Epithelial cell of esophagus (primary cell): ENCODE measurements at regions not wholly inside any gene's neighbourhood (a gene's known extent, or its start where the extent isn't known, plus 50 kb on each side); places are given as distances from the start of the nearest gene placed in this dataset.
"Not testable (repeated sequence)": the region's sequence is repeated elsewhere in the genome, so short reads cannot be mapped to it uniquely, and the experiment has no call there.

Experiments used
- DNase-seq: peaks from one replicate; pipeline ENCODE4 v3.0.0; 2010; ENCODE audit warnings: low read depth
- H3K4me3 ChIP-seq: 2 replicates; pipeline ENCODE4 v1.5.1; 2011; ENCODE audit warnings: mild to moderate bottlenecking, low read length, control low read depth
- TF ChIP-seq, protein P1 (sequence below): IDR thresholded peaks from 2 replicates; pipeline ENCODE4 v1.5.1; 2011; ENCODE audit warnings: low read depth, mild to moderate bottlenecking, low read length, control low read depth, inconsistent platforms; ENCODE audit not compliant: insufficient read depth; ENCODE audit errors: missing control alignments

DNA sequence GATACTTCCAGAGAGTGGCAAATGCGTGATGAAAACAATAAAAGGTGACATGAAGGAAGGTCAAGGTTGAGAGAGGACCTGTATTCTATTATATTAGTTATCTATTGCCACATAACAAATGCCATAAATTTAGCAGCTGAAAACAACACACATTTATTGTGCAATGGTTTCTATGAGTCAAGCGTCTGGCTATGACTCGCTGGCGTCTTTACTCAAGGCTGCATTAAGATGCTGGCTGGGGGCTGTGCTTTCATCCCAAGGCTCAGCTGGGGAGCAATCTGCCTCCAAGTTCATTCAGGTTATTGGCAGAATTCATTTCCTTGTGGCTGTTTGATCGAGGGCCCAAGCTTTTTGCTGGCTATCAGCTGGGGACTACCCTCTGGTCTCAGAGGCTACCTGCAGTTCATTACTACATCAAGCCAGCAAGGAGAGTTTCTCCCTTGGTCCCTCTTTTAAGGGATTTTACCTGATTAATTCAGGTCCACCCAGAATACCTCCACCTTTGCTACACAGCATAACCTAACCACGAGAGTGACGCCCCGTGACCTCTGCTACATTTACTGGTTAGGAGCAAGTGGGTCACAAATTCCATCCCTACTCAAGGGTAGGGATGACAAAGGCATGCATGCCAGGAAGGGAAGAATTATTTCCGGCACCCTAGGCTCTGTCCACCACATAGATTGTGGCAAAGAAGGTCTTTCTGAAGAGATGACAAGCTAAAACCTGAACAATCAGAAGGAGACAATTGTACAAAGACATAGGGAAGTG is 549.1 kb downstream of the MN1 start:
- TF ChIP-seq, protein P1, sequence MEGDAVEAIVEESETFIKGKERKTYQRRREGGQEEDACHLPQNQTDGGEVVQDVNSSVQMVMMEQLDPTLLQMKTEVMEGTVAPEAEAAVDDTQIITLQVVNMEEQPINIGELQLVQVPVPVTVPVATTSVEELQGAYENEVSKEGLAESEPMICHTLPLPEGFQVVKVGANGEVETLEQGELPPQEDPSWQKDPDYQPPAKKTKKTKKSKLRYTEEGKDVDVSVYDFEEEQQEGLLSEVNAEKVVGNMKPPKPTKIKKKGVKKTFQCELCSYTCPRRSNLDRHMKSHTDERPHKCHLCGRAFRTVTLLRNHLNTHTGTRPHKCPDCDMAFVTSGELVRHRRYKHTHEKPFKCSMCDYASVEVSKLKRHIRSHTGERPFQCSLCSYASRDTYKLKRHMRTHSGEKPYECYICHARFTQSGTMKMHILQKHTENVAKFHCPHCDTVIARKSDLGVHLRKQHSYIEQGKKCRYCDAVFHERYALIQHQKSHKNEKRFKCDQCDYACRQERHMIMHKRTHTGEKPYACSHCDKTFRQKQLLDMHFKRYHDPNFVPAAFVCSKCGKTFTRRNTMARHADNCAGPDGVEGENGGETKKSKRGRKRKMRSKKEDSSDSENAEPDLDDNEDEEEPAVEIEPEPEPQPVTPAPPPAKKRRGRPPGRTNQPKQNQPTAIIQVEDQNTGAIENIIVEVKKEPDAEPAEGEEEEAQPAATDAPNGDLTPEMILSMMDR, result no peak
- no peak overlapping the region for H3K4me3 ChIP-seq
- peak; percentile 91 for DNase-seq

DNA sequence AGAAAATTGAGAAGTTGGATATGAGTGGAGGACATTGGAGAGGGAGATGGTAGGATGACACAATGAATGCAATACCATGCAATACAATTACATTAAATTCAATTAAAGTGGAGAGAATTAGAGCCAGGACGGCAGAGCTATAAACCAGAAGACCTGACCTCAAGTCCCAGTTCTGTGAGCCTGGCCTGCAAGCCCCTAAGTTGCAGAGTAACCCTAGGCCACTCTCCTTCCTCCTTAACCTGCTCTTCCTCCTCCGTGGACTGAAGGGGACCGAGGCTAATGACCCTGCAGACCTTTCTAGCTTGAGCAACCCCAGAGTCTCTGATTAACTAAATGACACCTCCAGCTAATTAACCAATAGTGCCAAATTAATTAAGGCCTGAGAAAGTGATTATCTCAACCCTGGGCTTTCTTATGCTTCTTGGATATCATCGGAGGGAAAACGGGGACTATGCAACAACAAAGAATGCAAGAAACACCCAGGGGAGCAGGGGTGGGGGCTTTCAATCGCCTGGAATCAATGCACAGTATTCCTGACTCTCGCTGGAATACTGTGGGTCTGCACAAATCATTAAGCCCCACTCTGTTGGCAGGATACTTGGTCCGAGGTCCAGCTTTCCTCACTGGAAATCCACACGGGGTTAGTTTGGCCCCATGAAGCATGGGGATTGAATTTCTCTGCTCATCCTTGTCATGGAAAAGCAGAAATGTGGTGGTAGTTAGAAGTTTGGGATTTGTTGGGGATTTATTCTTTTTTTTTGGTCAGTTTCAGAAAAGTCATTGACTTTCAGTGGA is 548.3 kb downstream of the MN1 start:
- H3K4me3 ChIP-seq, result no peak overlapping the region
- DNase-seq, result no peak
- TF ChIP-seq, protein P1, result no peak

DNA sequence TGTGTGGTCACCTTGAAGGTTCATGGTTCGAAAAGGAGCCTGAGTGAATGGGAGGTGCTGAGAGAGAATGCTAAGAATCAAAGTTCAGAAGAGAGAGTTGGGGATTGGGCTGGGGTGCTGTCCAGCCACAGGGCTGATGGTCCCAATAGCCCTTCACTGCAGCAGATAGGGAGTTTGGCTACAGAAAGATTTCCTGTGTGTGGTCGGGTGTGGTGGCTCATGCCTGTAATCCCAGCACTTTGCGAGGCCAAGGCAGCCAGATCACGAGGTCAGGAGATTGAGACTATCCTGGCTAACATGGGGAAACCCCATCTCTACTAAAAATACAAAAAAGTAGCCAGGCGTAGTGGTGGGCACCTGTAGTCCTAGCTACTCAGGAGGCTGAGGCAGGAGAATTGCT is 547.5 kb downstream of the MN1 start:
- not testable (repeated sequence) for DNase-seq, H3K4me3 ChIP-seq

DNA sequence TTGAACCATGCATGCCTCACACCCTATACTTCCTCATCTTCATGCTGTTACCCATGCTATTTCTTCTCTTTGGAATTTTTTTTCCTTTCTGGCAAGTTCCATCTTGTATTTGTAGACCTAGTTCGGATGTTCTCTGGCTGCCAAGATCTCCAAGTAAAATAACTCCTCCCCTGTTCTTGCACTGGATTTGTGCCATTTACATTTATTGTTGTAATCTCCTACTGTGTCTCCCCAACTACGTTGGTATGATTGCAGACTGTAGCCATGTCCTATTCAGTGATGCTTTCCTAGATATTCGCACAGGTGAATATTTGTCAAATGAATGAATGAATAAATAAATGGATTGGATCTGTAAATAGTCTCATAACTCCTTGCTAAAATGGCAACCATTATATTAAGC is 546.0 kb downstream of the MN1 start:
- no peak for DNase-seq
- TF ChIP-seq, protein P1, result no peak

DNA sequence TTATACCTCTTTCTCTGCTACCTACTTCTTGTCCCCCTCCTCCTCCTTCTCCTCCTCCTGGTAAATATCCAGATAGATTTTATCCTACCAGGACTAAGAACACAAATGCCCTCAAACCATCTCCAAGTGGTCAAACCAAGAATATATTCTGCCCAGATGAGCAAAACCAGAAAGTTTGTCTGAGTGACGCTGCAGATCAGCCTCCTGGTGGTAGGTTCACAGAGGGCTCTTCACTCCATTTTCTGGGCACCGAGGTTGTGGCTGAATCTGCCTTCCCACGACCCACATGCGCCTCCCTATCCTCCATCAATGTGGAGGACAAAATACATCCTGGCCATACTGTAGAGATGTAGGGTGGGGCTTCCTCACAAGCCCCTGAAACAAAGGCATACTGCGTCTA is 543.6 kb downstream of the MN1 start:
- TF ChIP-seq, protein P1, result no peak
- DNase-seq, result no peak

More for the DNA sequence above, 546.0 kb downstream of the MN1 start:
- no peak overlapping the region for H3K4me3 ChIP-seq

DNA sequence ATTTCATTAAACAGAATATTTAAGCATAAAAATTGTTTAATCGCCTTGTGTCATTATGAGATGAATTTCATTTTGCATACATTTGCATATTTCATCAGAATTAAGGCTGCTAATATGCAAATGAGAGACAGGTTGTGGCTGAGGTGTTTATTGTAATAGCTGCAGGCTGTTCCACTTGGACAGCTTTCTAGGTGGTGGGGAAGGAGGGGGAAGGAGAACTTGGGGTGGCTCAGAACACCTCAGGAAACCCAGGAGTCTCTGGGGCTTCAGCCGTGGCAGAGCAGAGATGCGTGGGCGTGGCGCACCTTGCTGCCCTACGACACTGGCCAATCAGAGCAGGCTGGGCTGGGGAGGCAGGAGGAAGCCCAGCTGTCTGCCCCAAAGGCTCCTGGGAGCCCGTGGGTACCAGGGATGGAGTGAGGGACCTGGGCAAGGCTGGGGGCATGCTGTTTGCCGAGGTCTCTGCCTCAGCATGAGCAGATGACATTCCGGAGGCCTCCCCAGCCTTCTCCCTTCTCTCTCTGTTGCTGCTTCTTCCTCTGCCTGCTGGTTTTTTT is 542.9 kb downstream of the MN1 start:
- DNase-seq, result no peak
- TF ChIP-seq, protein P1, result no peak
- no peak overlapping the region for H3K4me3 ChIP-seq

More for the DNA sequence above, 543.6 kb downstream of the MN1 start:
- no peak overlapping the region for H3K4me3 ChIP-seq

DNA sequence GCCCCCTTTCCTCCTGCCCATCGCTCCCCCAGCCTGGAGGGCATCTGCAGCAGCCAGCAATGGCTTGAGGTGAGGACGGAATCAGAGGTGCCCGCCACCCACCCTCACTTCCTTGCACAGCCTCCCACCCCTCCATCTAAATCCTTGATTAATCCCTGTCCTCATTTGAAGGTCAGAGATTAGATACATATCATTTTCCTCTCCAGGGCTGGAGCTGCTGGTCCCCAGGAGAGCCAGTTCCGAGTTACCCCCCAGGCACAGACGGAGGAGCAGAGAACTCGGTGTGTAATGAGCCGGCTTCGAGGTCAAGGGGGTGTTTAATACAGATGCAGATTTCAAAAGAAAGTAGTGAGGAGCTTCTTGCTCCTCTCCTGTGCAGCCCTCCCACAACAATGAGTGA is 542.1 kb downstream of the MN1 start:
- TF ChIP-seq, protein P1, result no peak
- DNase-seq, result no peak
- H3K4me3 ChIP-seq, result no peak overlapping the region
